ENCODE measurements at regions not wholly inside any gene's neighbourhood (a gene's known extent, or its start where the extent isn't known, plus 50 kb on each side); places are given as distances from the start of the nearest gene placed in this dataset.

DNA sequence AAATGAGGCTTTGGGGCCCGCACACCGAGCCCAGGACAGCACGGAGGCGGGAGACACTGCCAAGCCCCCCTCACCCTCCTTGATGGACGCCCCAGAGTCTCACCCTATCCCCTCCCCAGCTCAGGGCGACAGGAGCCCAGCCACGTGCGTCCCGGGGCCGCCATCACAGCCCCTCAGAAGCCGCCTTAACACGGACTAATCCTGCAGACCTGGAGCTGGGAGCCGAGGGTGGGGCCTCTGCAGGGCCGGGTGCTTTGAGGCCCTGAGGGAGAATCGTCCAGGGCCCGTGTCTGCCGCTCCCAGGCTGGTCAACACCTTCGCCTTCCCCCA lies 79.7 kb upstream of the FBRSL1 start:
- H3K4me3 ChIP-seq = no peak overlapping the region
- no peak overlapping the region for H3K27ac ChIP-seq
- no peak for DNase-seq (ENCODE audit: low spot score)
- peaks cover 9% of the 10 kb centered on the region for H3K27me3 ChIP-seq
- H3K36me3 ChIP-seq (replicated peaks; ENCODE audit: insufficient read depth, low read depth) = no peaks in the 10 kb centered on the region
- H3K79me2 ChIP-seq = no peaks in the 10 kb centered on the region
- no peaks in the 10 kb centered on the region for H4K20me1 ChIP-seq (ENCODE audit: insufficient read depth, poor library complexity, severe bottlenecking)
- no peaks in the 10 kb centered on the region for H3K9me3 ChIP-seq (ENCODE audit: low read depth)
- TF ChIP-seq, protein P1, sequence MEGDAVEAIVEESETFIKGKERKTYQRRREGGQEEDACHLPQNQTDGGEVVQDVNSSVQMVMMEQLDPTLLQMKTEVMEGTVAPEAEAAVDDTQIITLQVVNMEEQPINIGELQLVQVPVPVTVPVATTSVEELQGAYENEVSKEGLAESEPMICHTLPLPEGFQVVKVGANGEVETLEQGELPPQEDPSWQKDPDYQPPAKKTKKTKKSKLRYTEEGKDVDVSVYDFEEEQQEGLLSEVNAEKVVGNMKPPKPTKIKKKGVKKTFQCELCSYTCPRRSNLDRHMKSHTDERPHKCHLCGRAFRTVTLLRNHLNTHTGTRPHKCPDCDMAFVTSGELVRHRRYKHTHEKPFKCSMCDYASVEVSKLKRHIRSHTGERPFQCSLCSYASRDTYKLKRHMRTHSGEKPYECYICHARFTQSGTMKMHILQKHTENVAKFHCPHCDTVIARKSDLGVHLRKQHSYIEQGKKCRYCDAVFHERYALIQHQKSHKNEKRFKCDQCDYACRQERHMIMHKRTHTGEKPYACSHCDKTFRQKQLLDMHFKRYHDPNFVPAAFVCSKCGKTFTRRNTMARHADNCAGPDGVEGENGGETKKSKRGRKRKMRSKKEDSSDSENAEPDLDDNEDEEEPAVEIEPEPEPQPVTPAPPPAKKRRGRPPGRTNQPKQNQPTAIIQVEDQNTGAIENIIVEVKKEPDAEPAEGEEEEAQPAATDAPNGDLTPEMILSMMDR (IDR thresholded peaks at IDR 0.05; ENCODE audit: poor library complexity) = no peak
- H3K4me1 ChIP-seq (ENCODE audit: insufficient read depth) = peaks cover 5% of the 10 kb centered on the region
- 71% methylated on average over 18 of the region's 18 CpGs for WGBS (ENCODE audit: low lambda C conversion rate, missing lambda C conversion rate)
- H3K9me2 ChIP-seq (replicated peaks; ENCODE audit: insufficient read depth) = no peaks in the 10 kb centered on the region
- H3K4me2 ChIP-seq = no peak overlapping the region
- H2AFZ ChIP-seq = no peak overlapping the region

GRCh38 chr12:132409495-132410295 lies 80.3 kb upstream of the FBRSL1 start:
- Histone ChIP-seq H3K79me2 (no peaks in the 10 kb centered on the region), H3K4me2 (no peak overlapping the region), H2AFZ (no peak overlapping the region), H3K4me3 (no peak overlapping the region), H3K27ac (no peak overlapping the region), H3K27me3 (peaks cover 9% of the 10 kb centered on the region), H3K9me2 (replicated peaks; ENCODE audit: insufficient read depth) (no peaks in the 10 kb centered on the region), H3K36me3 (replicated peaks; ENCODE audit: insufficient read depth, low read depth) (no peaks in the 10 kb centered on the region), H4K20me1 (ENCODE audit: insufficient read depth, poor library complexity, severe bottlenecking) (no peaks in the 10 kb centered on the region), H3K4me1 (ENCODE audit: insufficient read depth) (peaks cover under 1% of the 10 kb centered on the region), H3K9me3 (ENCODE audit: low read depth) (no peaks in the 10 kb centered on the region)
- 94% methylated on average over 29 of the region's 42 CpGs for WGBS (ENCODE audit: low lambda C conversion rate, missing lambda C conversion rate)
- TF ChIP-seq EZH2phosphoT487 (IDR thresholded peaks at IDR 0.05; ENCODE audit: low read depth, severe bottlenecking, unreplicated experiment) (no peak), EZH2 (IDR thresholded peaks at IDR 0.05; ENCODE audit: borderline replicate concordance) (no peak)
- TF ChIP-seq, protein P1 (IDR thresholded peaks at IDR 0.05; ENCODE audit: poor library complexity) = no peak
- DNase-seq (ENCODE audit: low spot score) = no peak

- WGBS (ENCODE audit: low lambda C conversion rate, missing lambda C conversion rate) = 91% methylated on average over 32 of the region's 33 CpGs
- H3K9me3 ChIP-seq (ENCODE audit: low read depth) = no peaks in the 10 kb centered on the region
- no peaks in the 10 kb centered on the region for H3K36me3 ChIP-seq (replicated peaks; ENCODE audit: insufficient read depth, low read depth)
- H3K79me2 ChIP-seq = no peaks in the 10 kb centered on the region
- DNase-seq (ENCODE audit: low spot score) = no peak
- H3K27ac ChIP-seq = no peak overlapping the region
- no peak overlapping the region for H3K4me2 ChIP-seq
- H2AFZ ChIP-seq = no peak overlapping the region
- no peaks in the 10 kb centered on the region for H3K4me1 ChIP-seq (ENCODE audit: insufficient read depth)
- H3K27me3 ChIP-seq = peaks cover 9% of the 10 kb centered on the region
- no peak overlapping the region for H3K4me3 ChIP-seq
- no peaks in the 10 kb centered on the region for H4K20me1 ChIP-seq (ENCODE audit: insufficient read depth, poor library complexity, severe bottlenecking)
- TF ChIP-seq, protein P1 (IDR thresholded peaks at IDR 0.05; ENCODE audit: poor library complexity) = no peak
- no peak for TF ChIP-seq EZH2 (IDR thresholded peaks at IDR 0.05; ENCODE audit: borderline replicate concordance)
- TF ChIP-seq EZH2phosphoT487 (IDR thresholded peaks at IDR 0.05; ENCODE audit: low read depth, severe bottlenecking, unreplicated experiment) = no peak
- H3K9me2 ChIP-seq (replicated peaks; ENCODE audit: insufficient read depth) = no peaks in the 10 kb centered on the region
These were observed 79.5 kb upstream of the GALNT9 start for GRCh38 chr12:132408626-132409494.

Measured in hepatocyte (in vitro differentiated cells).